ENCODE measurements at regions not wholly inside any gene's neighbourhood (a gene's known extent, or its start where the extent isn't known, plus 50 kb on each side); places are given as distances from the start of the nearest gene placed in this dataset.

DNA sequence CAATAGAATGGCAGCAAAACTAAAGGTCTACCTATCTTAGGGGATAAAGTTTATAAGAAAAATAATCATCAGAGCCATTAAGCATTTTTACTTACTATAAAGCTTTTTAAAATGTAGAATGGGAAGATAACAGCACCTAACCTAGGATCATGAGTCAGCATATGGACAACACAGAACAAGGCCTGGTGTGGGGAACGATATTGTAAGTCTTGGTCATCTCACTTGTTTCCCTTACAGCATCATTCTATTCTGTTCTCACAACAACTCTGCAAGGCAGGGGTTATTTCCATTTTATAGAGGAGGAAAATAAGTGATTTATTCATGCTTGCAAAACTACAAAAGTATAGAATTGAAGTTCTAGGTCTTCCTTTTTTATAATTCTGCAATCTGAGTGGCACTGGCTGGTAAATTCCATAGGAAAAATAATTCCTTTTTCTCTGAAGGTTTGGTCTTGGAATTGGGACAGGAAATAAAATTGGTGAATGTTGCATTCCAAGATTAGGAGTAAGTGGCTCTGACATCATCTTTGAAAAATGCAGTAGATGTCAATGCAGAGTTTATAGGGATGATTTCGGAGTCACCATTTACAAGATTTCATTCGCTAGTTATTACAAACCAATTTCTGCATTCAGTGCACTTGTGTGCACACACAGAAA, 423.0 kb downstream of the DYNC2H1 start:
- TF ChIP-seq, protein P1, sequence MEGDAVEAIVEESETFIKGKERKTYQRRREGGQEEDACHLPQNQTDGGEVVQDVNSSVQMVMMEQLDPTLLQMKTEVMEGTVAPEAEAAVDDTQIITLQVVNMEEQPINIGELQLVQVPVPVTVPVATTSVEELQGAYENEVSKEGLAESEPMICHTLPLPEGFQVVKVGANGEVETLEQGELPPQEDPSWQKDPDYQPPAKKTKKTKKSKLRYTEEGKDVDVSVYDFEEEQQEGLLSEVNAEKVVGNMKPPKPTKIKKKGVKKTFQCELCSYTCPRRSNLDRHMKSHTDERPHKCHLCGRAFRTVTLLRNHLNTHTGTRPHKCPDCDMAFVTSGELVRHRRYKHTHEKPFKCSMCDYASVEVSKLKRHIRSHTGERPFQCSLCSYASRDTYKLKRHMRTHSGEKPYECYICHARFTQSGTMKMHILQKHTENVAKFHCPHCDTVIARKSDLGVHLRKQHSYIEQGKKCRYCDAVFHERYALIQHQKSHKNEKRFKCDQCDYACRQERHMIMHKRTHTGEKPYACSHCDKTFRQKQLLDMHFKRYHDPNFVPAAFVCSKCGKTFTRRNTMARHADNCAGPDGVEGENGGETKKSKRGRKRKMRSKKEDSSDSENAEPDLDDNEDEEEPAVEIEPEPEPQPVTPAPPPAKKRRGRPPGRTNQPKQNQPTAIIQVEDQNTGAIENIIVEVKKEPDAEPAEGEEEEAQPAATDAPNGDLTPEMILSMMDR (conservative IDR thresholded peaks at IDR 0.05; ENCODE audit: low read depth, low read length): no peak
- TF ChIP-seq EZH2 (IDR thresholded peaks at IDR 0.05; ENCODE audit: borderline replicate concordance, low read depth, low read length, poor library complexity, severe bottlenecking): no peak

Data from A673 (cell line).